ENCODE measurements at regions not wholly inside any gene's neighbourhood (a gene's known extent, or its start where the extent isn't known, plus 50 kb on each side); places are given as distances from the start of the nearest gene placed in this dataset.
"Not testable (repeated sequence)": the region's sequence is repeated elsewhere in the genome, so short reads cannot be mapped to it uniquely, and the experiment has no call there.

DNA sequence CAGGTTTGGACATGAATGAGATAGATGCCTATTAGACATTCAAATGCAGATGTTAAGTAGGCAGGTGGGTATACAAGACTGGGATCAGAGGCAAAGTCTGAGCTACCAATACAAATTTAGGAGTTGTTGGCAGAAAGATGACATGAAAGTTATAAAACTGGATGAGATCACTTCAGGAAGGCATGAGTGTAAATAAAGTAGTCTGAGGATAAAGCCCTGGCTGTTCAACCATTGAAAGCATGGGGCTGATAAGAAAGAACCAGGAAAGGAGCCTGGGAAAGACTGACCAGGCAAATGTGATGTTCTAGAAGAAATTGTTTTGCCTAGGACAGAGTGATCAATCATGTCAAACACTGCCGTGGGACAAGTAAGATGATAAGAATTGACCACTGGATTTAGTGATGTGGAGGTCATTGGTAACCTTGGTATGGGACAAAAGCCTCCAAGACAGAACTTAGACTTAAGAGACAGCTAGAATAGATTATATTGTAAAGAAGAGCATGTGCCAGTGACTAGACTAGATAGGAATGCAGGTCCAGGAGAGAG, 98.5 kb downstream of the EHF start:
- Histone ChIP-seq H3K4me3 (ENCODE audit: low read length) (no peak overlapping the region), H3K4me1 (ENCODE audit: insufficient read depth, low read length) (no peaks in the 10 kb centered on the region), H3K36me3 (ENCODE audit: insufficient read depth, low read length) (no peaks in the 10 kb centered on the region), H3K27ac (ENCODE audit: low read depth in 1 of 2, low read length in 2 of 2) (no peak overlapping the region), H3K9me3 (ENCODE audit: control insufficient read depth in 1 of 2, insufficient read depth in 1 of 2, low read length in 2 of 2) (no peaks in the 10 kb centered on the region), H3K27me3 (ENCODE audit: control insufficient read depth in 1 of 2, insufficient read depth in 2 of 2, low read length in 2 of 2) (peaks cover 2 to 3% of the 10 kb centered on the region in 2 experiments)
- H3K4me3 Mint-ChIP-seq = no peak overlapping the region
- H3K4me1 Mint-ChIP-seq (ENCODE audit: low read depth) = no peaks in the 10 kb centered on the region
- DNase-seq = no peak
- TF ChIP-seq CTCF (IDR thresholded peaks at IDR 0.05) = no peak
- ATAC-seq (ENCODE audit: poor library complexity) = no peak
- H3K9me3 Mint-ChIP-seq = peaks cover 8% of the 10 kb centered on the region
- H3K27ac Mint-ChIP-seq = no peak overlapping the region
- intact Hi-C loops (cut with DNase I, micrococcal nuclease) = no loop called here
- H3K27me3 Mint-ChIP-seq = peaks cover 8% of the 10 kb centered on the region
- POLR2A ChIA-PET = no interaction called here
- CTCF ChIA-PET = no interaction called here
- H3K36me3 Mint-ChIP-seq (ENCODE audit: low read depth) = no peaks in the 10 kb centered on the region

- H3K9me3 Mint-ChIP-seq; H3K4me1 ChIP-seq (ENCODE audit: insufficient read depth, low read length); ATAC-seq (ENCODE audit: poor library complexity); H3K36me3 ChIP-seq (ENCODE audit: insufficient read depth, low read length); H3K27ac ChIP-seq (ENCODE audit: low read depth in 1 of 2, low read length in 2 of 2); POLR2A ChIA-PET; H3K4me1 Mint-ChIP-seq (ENCODE audit: low read depth); DNase-seq; intact Hi-C loops (cut with DNase I, micrococcal nuclease); CTCF ChIA-PET; H3K36me3 Mint-ChIP-seq (ENCODE audit: low read depth); H3K27me3 ChIP-seq (ENCODE audit: control insufficient read depth in 1 of 2, insufficient read depth in 2 of 2, low read length in 2 of 2); H3K4me3 Mint-ChIP-seq; H3K4me3 ChIP-seq (ENCODE audit: low read length); H3K27ac Mint-ChIP-seq: not testable (repeated sequence)
- H3K27me3 Mint-ChIP-seq = peaks cover 20% of the 10 kb centered on the region
- H3K9me3 ChIP-seq (ENCODE audit: control insufficient read depth in 1 of 2, insufficient read depth in 1 of 2, low read length in 2 of 2) = peaks cover 9 to 15% of the 10 kb centered on the region in 2 experiments
These were observed 92.7 kb downstream of the EHF start for GRCh38 chr11:34713631-34714030.

Data from CD4-positive, alpha-beta T cell (primary cell).